HG03135 (cell line): ENCODE measurements at regions not wholly inside any gene's neighbourhood (a gene's known extent, or its start where the extent isn't known, plus 50 kb on each side); places are given as distances from the start of the nearest gene placed in this dataset.
"Not testable (repeated sequence)": the region's sequence is repeated elsewhere in the genome, so short reads cannot be mapped to it uniquely, and the experiment has no call there.

Source experiments
- ATAC-seq: cut with Tn5 transposase; IDR thresholded peaks from one replicate; pipeline ENCODE4 v1.9.1; 2021; ENCODE audit warnings: mild to moderate bottlenecking, moderate library complexity; ENCODE audit not compliant: unreplicated experiment

DNA sequence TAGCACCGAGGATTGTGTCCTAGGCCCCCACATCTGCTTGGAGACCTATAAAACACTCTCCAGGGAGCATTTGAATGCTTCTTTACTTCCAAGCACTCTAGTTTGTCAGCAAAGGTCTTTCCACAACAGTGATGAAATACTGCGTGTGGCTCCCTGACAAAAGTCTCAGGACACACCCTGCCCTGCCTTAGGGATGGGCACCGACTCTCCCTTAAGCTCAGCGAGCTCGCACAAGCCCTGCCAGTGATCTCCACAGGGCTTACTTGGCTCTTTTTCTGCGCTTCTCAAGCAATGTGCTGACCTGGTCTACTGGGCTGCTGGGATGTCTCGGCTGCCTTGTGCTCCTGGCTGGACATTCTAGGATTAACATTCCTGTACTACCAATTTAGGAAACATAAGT lies 84.3 kb upstream of the MPP7 start:
- ATAC-seq = no peak

DNA sequence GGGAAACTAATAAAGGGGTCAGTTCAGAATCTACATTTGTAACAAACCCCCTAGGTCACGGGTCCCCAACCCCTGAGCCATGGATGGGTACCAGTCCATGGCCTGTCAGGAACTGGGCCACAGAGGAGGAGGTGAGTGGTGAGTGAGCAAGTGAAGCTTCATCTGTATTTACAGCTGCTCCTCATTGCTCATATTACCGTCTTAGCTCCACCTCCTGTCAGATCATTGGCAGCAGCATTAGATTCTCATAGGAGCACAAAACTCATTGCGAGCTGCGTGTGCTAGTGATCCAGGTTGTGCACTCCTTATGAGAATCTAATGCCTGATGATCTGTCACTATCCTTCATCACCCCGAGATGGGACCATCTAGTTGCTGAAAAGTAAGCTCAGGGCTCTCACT lies 88.4 kb upstream of the MPP7 start:
- ATAC-seq = no peak

DNA sequence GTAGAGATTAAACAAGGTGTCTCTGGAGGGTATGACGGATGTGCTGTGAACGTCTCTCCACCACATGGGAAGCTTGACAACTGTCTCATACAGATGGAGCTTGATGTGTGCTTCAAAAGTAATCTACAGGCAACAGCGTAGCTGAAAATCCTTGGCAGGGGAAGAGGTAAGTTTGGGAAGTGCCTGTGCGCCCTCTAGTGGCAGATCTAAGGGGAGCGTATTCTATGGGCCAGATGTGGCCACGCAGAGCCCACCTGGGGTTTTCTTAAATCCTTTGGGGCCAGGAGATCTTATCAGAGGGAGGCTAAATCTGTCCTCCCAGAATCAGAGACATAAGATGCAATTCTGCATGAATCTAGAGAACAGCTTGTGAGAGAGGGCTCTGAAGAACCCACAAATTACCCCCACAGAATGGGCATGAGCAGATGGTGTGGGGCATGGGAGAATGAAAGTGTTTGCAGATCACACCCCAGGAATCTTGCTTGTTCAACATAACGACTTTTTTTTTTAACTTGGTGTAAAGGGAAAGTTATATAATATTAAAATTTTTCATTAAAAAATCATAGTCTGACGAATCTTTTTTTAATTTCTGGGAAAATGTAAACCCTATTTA lies 91.2 kb upstream of the MPP7 start:
- peak; percentile 57 for ATAC-seq

DNA sequence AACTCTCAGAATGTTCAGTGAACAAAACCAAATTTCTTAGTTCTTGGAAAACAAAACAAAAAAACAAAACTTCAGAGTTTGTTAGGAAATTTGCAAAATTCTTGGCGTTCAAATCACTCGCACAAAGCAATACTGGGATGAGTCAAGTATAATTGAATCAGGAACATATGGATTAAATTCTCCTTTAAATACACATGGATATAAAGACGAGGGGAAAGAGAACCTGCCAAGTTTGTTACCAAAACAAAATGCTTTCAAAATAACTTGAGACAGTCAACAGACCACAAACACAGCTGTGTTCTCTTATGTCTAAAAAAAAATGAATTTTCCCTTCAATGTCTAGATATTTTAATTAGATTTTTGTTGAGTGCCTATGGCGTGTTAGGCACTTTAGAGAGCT lies 93.5 kb upstream of the MPP7 start:
- no peak for ATAC-seq

DNA sequence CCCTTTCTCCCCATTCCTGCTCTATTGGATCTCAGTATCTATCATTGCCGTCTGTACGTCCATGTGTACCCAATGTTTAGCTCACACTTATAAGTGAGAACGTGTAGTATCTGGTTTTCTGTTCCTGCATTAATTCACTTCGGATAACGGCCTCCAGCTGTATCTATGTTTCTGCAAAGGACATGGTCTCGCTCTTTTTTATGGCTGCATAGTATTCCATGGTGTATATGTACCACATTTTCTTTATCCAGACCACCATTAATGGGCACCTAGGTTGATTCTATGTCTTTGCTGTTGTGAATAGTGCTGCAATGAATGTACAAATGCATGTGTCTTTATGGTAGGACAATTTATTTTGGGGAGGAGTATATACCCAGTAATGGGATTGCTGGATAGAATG lies 94.4 kb upstream of the MPP7 start:
- ATAC-seq = no peak

DNA sequence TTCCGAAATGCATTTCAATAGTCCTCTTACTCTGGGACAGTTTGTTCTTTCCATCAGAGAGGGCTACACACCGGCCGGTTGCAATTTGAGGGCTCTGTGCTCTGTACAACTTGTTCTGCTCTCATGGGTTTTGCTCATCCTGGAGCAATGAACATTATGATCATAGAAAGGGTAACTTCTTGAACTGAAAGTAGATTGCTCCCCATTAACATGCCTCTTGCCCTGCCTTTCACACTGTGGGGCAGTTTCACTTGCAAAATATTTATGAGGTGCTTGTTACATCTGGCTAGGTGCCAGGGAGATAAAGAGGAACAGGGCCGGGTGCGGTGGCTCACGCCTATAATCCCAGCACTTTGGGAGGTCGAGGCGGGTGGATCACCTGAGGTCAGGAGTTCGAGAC lies 97.3 kb upstream of the MPP7 start:
- ATAC-seq = no peak

DNA sequence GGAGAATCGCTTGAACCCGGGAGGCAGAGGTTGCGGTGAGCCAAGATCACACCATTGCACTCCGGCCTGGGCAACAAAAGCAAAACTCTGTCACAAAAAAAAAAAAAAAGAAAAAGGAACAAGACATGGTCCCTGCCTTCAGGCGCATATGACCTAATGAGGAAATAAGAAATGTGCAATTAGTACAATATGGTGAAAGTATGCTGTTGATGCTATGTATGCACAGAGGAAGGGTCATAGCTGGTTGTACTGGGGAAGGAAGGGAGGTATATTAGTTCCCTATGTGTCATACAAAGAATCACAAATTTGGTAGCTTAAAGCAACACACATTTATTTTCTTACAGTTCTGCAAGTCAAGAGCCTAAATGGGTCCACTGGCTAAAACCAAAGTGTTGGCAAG lies 97.8 kb upstream of the MPP7 start:
- no peak for ATAC-seq

DNA sequence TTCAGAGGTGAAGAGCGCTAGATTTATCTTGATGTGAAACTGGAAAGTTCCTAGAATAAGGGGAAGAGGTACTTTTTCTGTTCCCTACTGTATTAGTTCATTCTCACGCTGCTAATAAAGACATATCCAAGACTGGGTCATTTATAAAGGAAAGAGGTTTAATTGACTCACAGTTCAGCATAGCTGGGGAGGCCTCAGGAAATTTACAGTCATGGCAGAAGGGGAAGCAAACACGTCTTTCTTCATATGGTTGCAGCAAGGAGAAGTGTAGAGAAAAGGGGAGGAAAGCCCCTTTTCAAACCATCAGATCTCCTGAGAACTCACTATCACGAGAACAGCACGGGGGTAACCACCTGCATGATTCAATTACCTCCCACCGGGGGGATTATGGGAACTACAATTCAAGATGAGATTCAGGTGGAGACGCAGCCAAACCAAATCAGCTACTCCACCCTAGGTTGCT lies 99.8 kb upstream of the MPP7 start:
- ATAC-seq = not testable (repeated sequence)

DNA sequence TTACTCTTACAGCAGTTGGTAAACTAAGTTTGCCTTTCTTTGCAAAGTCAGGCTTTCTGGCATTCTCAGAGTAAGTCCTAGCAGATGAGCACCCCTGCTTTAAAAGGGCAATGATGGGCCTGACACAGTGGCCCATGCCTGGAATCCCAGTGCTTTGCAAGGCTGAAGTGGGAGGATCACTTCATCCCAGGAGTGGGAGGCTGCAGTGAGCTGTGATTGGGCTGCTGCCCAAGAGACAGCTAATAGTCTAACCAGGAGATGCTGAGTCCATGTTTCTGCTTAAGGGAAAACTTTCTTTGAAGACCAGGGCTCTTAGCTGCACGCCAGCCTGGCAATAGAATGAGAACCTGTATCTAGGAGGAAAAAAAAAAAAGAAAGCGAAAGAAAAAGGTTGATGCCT lies 100.2 kb upstream of the MPP7 start:
- no peak for ATAC-seq

DNA sequence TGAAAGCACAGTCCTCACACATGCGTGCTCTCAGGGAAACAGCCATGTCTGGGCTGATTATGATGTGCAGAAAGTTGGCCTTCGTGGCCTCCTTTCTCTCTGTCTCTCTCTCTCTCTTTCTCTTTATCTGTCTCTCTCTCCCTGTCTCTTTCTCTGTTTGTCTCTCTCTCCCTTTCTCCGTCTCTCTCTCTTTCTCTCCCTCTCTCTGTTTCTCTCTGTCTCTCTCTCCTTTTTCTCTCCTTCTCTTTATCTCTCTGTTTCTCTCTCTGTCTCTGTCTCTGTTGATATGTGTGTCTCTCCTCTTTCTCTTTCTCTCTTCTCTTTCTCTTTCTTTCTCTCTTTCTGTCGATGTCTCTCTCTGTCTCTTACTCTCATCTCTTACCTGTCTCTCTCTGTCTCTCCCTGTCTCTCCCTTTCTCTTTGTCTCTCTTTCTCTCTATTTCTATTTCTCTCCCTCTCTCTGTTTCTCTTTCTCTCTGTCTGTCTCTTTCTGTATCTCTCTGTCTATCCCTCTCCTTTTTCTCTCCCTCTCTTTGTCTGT lies 105.4 kb upstream of the MPP7 start:
- no peak for ATAC-seq

DNA sequence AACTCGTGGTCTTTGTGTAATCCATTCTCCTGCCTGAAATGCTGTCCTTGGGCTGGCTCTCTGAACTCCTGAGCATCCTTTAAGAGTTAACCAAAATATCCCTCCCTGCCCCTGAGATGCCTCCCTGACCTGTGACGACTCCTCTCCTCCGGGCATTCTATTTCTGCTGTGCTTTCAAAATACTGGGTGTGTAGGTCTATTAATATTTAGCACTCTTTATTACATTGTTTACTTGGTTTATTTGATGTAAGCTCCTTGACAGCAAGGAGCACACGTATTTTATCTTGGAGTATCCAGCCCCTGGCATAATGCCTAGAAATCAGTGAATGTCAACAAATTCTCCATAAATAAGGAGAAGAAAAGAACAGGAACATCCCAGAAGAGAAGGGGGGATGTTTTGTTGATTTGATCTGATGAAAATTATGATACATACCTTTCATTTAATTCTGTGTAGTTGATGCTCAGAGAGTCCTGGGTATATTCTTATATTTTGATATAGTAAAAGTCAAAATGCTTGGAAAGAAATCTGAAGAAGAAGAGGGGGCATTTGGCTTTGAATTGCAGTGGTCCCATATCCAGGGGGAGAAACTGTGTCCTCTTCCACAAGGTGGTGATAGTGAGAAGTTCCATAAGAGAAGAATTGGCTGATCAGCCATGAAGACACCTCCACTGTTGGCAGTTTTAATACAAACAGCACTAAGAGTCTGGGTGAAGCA lies 107.7 kb upstream of the MPP7 start:
- ATAC-seq = no peak

DNA sequence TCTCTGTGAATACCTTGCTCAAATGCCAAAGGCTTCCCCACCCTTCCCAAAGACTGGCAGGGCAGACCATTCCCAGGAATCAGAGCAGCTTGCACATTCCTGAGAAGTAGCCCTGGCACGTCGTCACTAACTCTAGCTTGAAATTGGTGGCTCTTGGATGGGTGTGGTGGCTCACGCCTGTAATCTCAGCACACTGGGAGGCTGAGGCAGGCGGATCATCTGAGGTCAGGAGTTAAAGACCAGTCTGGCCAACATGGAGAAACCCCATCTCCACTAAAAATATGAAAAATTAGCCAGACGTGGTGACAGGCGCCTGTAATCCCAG lies 108.2 kb upstream of the MPP7 start:
- no peak for ATAC-seq

DNA sequence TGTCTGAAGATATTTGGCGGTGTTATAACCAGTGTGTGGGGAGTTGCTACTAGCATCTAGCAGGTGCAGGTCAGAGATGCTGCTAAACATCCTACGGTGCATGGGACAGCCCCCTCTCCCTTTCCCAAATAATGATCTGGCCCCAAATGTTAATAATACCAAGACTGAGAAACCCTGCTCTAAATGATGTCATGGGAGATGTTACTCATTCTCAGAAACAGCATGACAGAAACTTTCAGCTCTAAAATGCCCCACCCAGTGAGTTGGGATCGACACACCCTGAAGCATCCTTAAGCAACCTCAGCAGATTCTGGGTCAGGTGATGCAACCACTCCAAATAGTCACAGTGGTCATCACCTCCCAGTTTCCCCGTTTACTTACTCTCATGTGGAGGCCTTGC lies 108.8 kb upstream of the MPP7 start:
- ATAC-seq = no peak

DNA sequence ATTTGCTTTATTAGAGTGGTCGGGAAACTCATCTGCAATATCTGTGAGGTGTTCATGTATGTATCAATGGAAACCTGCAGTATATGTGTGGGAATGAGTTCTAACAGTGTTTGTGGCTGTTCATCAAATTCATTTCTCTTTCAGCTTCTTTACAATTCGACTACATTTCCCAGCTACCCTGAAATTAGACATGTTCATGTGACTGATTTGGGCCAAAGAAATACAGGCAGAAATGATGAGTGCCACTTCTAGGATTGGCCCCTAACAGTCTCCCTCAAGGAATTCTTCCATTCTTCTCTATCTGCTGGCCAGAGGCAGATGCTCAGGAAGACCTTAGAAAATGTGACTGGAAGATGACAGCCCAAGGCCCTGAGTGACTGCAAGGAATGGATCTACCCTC lies 114.8 kb upstream of the WAC start:
- ATAC-seq = no peak

DNA sequence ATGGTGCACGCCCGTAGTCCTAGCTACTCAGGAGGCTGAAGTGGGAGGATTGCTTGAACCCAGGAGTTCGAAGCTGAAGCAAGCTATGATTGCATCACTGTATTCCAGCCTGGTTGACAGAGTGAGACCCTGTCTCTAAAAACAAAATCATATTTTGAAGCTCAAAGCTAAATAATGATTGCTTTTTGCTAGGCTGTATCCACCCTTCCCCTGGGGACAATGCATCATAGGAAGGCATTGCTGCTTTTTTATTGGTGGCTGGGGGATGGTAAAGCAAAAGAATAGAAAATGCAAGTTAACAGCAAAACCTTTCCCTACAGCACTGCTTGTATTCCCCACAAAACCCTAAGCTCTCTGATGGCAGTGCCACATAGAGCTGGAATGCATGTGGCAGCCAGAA lies 107.5 kb upstream of the WAC start:
- no peak for ATAC-seq

DNA sequence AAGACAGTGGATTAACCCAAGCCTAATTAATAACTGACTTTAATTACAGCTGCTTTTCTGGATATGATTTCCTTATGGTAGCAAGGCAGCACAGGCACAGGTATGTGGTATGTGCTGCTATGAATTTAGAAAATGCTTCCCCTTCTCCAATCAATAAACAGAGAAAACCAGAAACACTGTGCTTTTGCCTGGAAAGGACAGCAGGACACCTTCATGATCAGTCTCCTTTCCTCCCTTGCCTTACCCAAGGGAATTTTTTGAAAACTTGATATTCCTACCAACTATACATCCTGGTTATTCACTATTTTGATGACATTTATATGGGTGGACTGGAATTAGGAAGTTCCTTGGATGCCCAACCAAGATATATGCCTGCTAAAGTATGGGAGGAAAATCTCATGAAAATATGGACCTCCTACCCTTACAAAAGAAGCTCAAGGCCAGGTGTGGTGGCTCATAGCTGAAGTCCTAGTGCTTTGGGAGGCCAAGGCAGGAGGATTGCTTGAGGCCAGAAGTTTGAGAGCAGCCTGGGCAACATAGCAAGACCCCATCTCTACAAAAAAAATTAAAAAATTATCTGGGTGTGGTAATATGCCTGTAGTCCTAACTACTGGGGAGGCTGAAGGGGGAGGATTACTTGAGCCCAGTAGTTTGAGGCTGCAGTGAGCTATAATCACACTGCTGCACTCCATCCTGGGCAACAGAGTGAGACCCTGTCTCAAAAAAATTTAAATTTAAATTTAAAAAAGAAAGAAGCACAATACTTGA lies 106.3 kb upstream of the WAC start:
- no peak for ATAC-seq

DNA sequence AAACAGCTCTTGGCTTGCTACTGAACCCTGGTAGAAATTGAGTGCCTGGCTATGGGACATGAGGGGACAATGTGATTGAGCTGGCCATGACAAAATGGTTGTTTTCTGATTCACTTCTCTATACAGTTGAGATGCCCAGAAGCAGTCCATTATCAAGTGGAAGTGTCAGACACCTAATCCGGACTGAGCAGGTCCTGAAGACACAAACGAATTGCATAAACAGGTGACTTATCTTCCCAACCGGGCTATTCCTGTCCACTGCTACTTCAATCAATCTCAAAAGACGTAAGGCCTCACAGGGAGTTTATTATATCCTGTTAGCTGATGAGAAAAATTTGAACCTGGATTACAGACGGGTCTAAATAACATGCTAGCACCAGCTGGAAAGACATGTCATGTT lies 105.5 kb upstream of the WAC start:
- ATAC-seq = no peak

DNA sequence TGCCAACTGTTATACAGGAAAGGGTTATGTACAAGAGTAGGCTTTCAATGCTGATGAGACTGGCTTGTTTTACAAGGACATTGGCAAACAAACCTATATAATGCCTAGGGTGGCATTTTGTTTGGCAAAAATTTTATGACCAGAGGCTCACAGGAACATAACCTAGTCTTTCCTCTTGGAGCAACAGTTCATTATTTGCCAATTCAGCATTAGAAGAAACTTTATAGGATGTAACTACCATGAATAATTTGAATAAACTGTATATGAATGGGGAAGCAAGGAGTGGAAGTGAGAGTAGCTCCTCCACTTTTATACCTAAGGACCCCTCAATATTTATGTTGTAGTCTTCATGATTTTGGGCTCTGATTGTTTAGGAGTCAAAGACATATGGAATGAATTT lies 103.9 kb upstream of the WAC start:
- no peak for ATAC-seq

DNA sequence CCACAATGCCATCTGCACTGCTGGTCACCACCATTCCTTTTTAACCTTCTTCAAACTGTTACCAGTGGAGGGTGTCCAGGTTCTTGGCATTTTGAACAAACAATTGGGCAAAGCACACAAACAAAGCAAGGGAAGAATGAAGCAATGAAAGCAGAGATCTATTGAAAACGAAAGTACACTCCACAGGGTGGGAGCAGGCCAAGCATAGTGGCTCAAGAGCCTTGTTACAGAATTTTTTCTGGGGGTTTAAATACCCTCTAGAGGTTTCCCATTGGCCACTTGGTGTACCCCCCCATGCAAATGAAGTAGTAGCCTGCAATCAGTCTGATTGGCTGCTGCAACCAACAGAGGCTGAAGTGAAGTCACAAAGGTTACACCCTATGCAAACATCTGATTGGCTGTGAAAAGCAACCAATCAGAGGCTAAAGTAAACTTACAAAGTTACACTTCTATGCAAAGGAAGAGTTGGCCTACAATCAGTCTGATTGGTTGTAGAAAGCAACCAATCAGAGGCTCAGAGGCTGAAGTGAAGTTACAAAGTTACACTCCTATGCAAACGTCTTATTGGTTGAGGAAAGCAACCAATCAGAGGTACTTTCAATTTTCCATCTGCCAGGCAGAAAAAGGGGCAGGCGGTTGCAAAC lies 103.2 kb upstream of the WAC start:
- ATAC-seq = no peak

DNA sequence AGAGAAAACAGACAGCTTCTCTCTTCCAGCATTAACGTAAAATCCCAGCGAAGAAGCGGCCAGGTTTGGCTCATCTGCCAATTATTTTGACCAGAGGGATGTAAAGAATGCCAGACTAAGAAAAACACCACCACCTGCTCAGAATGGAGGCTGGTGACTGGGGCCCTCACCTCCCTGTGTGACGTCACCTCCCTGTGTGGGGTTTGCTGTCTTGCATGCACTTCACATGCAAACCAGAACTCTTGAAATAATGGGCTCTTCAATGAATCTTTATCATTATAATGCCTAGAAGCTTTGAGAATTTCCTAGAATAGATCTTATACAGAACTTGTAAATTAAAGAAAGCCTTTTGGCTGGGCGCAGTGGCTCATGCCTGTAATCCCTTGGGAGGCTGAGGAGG lies 101.8 kb upstream of the WAC start:
- no peak for ATAC-seq

DNA sequence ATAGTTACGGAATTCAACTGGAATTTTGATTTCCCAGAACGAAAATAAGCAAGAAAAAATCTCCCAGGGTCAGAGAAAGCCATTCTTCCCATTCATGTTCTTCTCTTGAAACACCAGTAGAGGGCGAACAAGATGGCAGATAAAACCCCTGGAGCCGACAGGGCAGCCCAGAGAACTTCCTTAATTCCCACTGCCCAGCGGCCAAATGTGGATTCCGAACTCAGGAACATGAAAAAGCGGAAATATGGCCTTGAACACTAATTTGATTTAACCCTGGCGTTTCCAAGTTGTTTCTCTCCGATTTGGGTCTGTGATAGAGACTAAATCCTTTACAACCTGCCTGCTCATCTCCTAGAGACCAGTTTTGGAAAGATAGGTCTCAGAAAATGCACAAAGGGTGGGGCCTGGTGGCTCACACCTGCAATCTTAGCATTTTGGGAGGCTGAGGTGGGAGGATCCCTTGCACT lies 100.7 kb upstream of the WAC start:
- peak; percentile 59 for ATAC-seq
